ENCODE measurements at regions not wholly inside any gene's neighbourhood (a gene's known extent, or its start where the extent isn't known, plus 50 kb on each side); places are given as distances from the start of the nearest gene placed in this dataset.

DNA sequence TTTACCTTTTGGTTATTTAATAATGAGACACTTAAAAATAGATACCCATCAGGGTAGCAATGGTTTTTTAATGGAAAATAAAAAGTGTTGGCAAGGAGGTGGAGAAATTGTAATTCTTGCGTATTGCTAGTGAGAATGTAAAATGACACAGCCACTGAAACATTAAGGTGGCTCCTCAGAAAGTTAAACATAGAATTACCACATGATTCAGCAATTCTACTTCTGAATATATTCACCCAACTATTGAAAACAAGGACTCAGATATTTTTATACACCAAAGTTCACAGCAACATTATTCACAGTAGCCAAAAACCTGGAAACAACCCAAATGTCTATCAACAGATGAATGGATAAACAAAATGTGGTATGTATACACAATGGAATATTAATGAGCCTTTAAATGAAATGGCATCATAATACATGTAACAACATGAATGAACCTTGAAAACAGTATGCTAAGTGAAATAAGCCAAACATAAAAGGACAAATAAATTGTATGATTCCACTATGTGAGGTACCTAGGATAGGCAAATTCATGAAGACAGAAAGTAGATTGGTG lies 163.5 kb downstream of the IMPG2 start:
- no peaks in the 10 kb centered on the region for H3K9me3 ChIP-seq (replicated peaks; ENCODE audit: control insufficient read depth, insufficient read depth, low read length)
- H3K4me2 ChIP-seq (ENCODE audit: insufficient read depth, low read length), result no peak overlapping the region
- no TSS peak for BruUV-seq (replicated peaks)
- no peaks in the 10 kb centered on the region for H3K4me1 ChIP-seq (ENCODE audit: control insufficient read depth, extremely low read depth, insufficient read depth, low read length)
- H3K27me3 ChIP-seq (ENCODE audit: control insufficient read depth in 2 of 2, insufficient read depth in 2 of 2, low read length in 2 of 2), result no peaks in the 10 kb centered on the region
- ChIA-PET CTCF (no interaction called here), POLR2A (no interaction called here)
- no peak overlapping the region for H3K27ac ChIP-seq (ENCODE audit: insufficient read depth, low read depth, low read length)
- FAIRE-seq (no peak), DNase-seq (ENCODE audit: low read depth, low spot score) (no peak)
- H3K9ac ChIP-seq (replicated peaks; ENCODE audit: extremely low read depth, insufficient read depth, low read length), result no peak overlapping the region
- no peaks in the 10 kb centered on the region for H3K79me2 ChIP-seq (ENCODE audit: control insufficient read depth, insufficient read depth, low read length)
- dilution Hi-C loops (cut with MboI; ENCODE audit: extremely low pct_ligation_motif_present, low sequenced_read_pairs), result no loop called here
- no peaks in the 10 kb centered on the region for H4K20me1 ChIP-seq (replicated peaks; ENCODE audit: control insufficient read depth, extremely low read depth, insufficient read depth, low read length)
- H2AFZ ChIP-seq (ENCODE audit: low read depth, low read length), result no peak overlapping the region
- intact Hi-C loops (cut with micrococcal nuclease), result no loop called here
- no peaks in the 10 kb centered on the region for H3K36me3 ChIP-seq (ENCODE audit: control insufficient read depth in 2 of 2, extremely low read depth in 1 of 2, insufficient read depth in 2 of 2, low read length in 2 of 2)
- TF ChIP-seq FOS (IDR thresholded peaks at IDR 0.05; ENCODE audit: borderline replicate concordance, insufficient read depth, low read length) (no peak), CTCF (IDR thresholded peaks at IDR 0.05; ENCODE audit: extremely low read depth in 1 of 2, insufficient read depth in 1 of 2, low read depth in 1 of 2, low read length in 2 of 2) (no peak), POLR2A (IDR thresholded peaks at IDR 0.05; ENCODE audit: low read depth, low read length) (no peak), MAX (IDR thresholded peaks at IDR 0.05; ENCODE audit: insufficient read depth, insufficient read length) (no peak), GATA2 (IDR thresholded peaks at IDR 0.05; ENCODE audit: insufficient read depth, insufficient read length, low read depth, low read length) (no peak), POLR2AphosphoS5 (IDR thresholded peaks at IDR 0.05; ENCODE audit: insufficient read depth, low read depth, low read length) (no peak), MYC (IDR thresholded peaks at IDR 0.05; ENCODE audit: low read depth, low read length) (no peak), JUN (IDR thresholded peaks at IDR 0.05; ENCODE audit: borderline replicate concordance, insufficient read depth, insufficient read length, low read depth) (no peak), EZH2 (IDR thresholded peaks at IDR 0.05; ENCODE audit: borderline replicate concordance, low read depth, low read length, severe bottlenecking) (no peak)
- H3K9me1 ChIP-seq (replicated peaks; ENCODE audit: control insufficient read depth, extremely low read depth, insufficient read depth, low read length), result no peaks in the 10 kb centered on the region
- H3K4me3 ChIP-seq (replicated peaks in 1 of 3; ENCODE audit: insufficient read depth in 1 of 3, low read depth in 1 of 3, low read length in 3 of 3), result no peak overlapping the region
